GM19395 (cell line): ENCODE measurements at regions not wholly inside any gene's neighbourhood (a gene's known extent, or its start where the extent isn't known, plus 50 kb on each side); places are given as distances from the start of the nearest gene placed in this dataset.
"Not testable (repeated sequence)": the region's sequence is repeated elsewhere in the genome, so short reads cannot be mapped to it uniquely, and the experiment has no call there.

Source experiments
- ATAC-seq: cut with Tn5 transposase; IDR thresholded peaks from one replicate; pipeline ENCODE4 v1.9.1; 2021; ENCODE audit warnings: mild to moderate bottlenecking, moderate library complexity; ENCODE audit not compliant: unreplicated experiment

DNA sequence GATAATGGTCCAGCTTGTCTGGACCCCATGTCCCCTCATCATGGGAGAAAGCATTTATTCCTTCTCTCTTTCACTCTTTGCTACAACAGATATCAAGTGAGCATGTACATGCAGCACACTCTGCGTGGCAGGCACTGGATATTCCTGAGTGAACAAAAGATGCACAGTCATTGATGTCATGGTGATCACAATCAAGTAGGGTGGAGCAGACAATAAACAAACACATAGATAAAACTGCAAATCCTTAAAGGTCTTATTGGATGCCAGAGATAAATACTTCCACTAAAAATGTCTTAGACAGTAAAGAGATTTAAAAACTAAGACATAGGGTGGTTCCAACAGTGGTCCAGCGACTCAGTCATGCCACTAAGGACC is 178.0 kb downstream of the ZC3H11B start:
- ATAC-seq: no peak

DNA sequence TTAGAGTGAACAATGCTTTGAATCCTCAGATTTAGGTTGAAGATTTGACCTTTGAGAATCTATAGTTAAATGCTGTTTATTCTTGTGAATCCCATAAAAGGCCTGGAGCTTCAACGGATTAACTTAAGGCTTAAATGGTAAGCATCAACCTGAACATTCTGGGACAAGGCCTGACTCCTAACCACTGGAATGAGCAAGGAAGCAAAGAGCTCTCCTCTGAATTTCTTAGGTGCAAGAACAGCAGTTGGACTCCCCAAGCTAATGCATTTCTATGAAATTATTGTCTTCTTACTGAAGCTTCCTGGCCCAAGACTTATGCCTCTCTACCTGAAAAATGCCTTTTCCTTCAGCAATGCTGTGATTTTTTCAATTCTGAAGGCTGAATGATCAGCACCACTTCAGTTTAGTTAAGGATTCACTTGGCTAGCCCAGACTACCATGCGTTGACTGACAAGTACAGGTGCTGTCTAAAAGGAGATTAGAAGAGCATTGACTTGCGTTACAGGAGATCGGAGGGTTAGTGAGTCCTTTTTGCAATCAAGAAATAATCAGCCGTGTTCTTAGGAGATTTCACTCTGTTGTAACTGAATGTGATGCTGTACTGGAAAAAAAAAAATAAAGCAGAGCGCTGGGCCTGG is 178.5 kb downstream of the ZC3H11B start:
- ATAC-seq: no peak

DNA sequence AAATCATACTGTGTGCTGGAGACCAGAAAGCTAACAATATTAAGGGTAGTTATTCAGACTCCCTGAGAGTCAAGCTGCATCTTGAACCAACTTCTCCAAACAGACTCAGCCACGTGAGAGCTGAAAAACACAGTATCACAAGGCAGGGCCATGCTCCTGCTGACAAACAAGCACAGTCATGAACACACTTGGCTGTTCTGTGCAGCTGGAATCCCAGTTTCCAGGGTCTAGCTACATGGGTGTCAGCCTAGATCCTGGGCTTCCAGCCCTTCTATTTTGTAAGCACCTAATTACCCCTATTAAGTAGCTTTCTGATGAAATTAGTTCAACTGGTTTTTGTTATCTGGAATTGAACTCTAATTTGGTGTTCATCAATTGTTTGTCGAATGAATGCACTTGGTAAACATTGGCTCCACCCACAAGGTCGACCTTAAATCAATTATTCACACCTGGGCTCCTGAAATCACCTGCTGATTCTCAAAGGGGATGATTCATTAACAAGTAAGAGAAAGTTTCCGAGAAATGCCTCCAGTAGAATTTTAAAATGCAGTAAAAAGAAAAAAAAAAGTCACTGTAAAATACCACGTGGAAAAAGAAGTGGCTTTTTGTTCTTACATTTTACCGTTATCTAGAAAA is 179.3 kb downstream of the ZC3H11B start:
- no peak for ATAC-seq

DNA sequence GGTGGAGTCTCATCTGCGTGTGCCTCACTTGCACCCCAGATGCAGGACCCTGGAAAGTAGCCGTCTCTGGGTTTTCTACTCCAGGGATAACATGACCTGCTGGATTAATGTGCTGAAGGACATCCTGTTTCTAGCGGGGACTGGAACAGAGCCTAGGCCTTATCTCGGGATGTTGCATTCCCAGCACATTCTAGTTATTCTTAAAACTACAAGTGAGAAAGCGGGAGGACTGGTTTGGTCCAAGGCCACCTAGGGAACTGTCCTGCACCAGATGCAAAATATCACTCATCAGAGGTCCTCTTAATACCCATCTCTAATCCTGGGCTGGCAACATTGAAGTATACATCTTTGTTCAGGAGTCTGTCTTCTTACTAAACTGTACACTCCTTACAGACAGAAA is 179.9 kb downstream of the ZC3H11B start:
- ATAC-seq: no peak

DNA sequence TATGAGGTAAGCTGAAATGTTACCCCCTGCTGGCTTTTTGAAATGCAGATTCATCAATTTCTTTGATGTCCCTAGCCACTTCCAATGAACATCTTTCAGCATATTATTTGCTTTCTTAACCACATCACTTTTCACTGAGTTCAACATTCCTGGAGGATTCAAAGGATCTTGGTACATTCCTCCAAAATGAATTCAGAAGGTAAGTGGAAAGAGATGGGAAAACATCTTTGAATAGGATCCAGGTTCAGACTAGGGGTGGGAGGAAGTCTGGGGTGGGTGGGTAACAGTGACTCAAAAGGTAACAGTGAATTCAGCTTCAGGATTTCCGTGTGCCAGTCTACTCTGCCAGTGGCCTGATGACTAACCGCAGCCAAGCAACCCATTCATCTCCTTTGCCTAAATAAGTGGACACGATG is 180.7 kb downstream of the ZC3H11B start:
- no peak for ATAC-seq

DNA sequence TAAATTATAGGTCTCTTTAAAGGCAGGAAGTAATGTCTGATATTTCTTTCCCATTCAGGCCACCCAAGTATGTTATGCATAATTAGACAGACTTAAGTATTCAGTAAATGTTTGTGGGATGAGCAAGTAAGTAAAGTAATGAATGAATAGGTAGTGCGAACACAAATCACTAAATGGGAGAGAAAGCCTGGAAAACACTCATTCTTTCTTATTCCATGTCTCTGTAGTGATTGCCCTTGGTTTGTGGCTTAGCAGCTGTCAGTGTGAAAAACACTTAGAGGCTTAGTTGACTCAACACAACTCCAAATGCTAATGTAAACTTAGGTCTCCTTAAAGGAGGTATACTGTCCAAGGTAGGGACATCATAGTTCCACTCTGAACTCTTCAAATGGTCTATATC is 182.5 kb downstream of the ZC3H11B start:
- ATAC-seq: no peak

DNA sequence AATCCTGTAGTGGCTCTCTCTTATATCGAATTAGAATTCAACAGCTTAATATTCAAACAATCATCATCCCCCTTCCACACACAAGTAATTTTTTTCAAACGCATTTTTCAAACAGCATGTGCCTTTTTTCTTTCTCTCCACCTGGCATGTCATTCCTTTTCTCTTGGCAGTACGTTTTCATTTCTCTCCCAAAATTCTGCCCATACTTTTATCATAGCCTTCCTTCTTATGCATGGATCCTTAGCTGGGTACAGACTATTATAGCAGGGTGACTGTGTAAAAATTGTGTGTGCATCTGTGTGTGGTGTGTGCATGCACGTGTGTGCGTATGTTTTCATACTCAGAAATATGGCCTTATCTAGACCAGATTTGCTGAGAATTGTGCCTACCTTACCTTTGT is 184.3 kb downstream of the ZC3H11B start:
- no peak for ATAC-seq

DNA sequence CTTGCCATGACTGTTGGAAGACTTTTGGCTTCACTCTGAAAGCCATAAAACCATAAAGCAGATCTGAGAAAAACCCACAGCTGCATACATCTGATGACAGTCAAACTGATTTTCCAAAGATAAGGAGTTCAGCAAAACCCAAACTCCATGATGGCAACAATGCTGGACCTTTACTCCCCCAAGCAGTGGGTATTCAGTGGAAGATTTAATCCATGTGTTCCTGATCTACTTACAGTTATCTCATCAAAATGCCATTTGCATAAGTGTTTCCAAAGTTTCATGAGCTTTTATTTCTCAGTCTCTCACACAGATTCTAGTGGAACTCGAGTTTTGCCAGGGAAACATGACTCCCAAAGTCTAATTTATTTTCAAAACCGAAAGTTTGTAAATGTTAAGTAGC is 184.9 kb downstream of the ZC3H11B start:
- no peak for ATAC-seq

DNA sequence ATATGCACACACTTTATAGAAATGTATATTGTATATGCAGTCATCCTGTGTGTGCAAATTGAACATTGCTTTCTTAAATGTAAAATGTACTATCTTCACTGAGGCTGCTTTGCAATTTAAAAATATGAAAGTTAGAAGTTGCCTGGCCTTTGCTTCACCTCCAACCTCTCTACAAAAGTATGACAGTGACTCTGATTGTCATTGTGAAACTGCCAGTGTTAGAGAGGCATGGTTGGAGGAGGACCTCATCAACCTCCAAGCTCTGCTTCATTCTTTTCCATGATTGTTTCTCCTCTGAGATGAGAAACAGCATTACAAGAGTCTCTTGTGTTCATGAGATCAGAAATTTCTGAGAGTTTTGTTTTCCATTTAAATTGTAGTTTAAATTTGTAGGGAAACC is 185.5 kb downstream of the ZC3H11B start:
- ATAC-seq: peak; percentile 60

DNA sequence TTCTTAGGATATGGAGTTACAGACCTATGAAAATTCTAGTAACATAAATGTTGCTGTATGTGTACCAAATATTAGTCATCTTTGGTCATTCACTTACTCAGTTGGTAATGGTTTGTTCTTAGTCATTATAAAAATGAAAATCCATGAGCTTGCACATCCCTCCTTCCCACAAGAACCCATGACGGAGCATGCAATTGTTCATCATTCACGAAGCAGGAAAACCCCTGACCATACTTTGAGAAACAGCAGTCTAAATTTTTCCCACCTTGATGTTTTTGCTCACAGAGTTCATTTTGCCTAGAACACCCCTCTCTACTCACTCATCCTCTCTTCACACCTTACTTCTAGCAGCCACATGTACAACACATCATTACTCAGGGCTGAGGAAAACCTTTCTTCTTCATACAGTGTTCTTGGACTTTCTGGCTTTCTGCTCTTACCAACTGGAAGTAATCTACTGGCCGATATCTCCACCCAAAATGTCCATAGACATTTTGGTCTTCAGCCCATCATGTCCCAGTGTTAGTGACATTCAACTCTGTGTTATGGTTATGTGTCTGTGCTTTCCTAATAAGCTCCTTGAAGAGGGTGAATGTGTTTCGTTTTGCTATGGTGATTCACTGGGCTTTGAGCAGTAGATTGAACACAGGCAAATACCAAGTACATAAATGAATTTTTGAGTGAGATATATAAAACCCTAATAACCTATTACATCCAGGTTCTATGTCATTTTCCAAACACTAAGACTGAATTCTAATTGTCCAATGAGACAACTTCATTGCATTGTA is 189.9 kb downstream of the ZC3H11B start:
- ATAC-seq: peak; percentile 42

DNA sequence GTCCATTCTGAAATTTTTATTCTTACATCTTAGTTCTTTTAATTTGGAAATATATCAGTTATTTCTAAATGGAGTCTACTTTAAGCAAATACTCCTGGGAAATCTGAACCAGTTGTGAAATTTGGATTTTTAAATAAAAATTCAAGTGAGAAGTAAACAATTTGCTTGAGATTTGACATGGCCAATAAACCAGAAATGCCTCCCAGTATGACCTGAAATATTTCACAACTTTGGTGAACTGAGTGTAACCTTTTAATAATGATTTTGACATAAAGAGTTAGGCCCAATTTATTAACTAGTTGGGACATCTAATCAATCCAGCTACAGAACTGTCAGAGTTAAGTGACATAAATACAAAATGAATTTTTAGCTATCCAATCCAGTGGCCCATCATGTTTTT is 192.0 kb downstream of the ZC3H11B start:
- no peak for ATAC-seq

DNA sequence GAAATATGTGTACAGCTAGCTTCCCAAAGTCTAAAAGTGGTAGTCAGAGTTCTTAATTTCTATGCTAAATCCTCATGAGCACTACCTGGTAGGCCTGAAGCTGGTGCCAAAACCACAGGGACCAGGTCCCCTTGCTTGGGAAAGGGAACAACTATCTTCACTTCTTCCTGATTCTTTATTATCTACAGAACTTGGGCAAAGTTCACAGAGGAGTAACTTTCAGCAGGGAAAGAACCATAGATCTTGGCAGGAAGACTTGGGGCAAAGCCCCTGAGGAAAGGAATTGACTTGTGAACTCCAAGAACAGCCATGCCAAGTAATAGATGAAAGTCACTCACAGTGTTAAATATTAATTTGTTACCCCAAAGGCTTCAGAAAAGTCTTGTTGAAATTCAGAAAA is 193.0 kb downstream of the ZC3H11B start:
- no peak for ATAC-seq

DNA sequence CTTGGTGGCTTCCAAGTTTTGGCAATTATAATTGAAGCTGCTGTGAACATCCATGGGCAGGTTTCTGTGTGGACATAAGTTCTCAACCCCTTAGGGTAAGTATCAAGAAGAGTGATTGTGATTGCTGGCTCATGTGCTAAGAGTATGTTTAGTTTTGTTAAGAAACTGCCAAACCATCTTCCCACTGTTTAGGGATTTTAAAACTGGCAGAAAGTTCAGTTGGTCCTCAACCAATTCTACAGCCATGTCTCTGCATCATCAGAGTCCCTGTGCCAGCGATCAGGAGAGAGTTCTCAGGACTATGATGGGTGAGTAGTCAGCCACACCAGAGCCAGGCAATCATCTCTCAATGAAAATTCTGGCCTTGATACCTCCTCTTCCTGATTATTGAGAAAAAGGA is 193.8 kb downstream of the ZC3H11B start:
- no peak for ATAC-seq

DNA sequence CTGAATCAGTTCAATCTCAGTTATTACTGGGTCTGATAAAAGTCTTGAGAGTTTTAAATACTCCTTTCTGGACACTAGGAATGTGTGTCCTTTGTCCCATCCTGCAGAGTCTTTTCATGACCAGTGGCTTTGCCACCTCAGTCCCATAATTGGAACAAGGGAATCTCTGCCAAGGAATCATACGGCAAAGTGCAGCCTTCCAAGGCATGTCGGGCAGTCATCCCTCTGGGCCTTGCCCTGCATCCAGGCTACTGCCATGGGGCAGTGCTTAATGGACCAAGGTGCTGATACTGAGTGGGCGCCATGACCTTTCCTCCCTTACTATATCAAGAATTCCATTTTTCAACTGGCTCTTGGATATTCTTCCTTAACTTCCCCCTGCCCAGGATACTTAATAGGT is 195.3 kb downstream of the ZC3H11B start:
- no peak for ATAC-seq

DNA sequence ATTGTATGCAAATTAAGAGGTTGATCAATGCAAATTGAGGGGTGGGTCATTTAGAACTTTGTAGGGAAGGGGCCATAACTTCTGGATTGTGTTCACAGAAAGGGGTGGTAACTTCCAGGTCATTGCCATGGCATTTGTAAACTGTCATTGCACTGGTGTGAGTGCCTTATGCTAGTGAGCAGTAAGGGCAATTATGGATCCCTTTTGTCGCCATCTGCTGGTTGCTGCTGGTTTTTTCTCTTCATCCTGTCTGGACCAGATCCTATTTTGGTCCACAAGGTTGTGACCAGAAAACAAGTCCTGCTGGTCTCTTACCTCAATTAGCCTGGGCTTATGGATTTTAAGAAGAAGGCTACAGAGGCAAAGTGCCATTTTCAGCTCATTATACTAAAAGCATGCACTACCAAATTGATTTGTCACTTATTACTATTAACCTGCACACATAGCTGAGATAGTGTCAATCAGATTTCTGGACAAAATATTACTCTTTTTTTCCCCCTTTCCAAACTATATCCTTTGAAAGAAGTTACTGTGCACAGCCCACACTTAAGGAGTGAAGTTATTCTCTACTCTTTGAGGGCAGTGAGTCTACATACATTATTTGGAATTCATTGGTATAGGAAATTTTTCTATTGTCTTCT is 196.2 kb downstream of the ZC3H11B start:
- peak; percentile 92 for ATAC-seq

DNA sequence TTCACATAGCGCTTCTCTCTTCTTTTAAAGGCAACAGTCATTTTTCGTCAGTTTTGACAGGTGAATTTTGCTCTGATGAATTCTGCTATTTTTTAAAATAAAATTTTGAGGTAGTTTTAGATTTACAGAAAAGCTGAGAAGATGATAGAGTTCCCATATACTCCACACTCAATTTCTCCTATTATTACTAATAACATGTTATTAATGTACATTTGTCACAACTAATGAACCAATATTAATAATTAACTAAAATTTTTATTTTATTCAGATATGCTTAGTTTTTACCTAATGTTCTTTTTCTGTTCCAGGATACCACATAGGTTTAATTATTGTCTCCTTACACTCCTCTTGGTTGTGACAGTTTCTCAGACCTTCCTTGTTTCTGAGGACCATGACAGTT is 197.0 kb downstream of the ZC3H11B start:
- no peak for ATAC-seq

DNA sequence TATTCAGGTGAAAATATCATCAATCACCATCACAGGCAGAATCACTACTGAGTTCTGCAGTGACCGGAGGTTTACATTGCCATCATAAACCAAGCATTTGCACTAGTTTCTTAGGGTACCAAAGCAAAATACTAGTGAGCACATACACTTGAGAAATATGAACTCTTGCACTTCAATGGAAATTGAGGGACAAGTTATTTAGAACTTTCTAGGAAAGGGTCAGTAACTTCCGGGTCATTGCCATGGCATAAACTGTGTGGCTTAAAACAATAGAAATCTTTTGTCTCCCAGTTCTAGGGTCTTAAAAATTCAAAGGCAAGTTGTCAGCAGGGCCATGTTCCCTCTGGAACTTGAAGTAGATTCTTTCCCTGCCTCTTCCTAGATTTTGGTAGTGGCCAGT is 197.5 kb downstream of the ZC3H11B start:
- ATAC-seq: no peak

DNA sequence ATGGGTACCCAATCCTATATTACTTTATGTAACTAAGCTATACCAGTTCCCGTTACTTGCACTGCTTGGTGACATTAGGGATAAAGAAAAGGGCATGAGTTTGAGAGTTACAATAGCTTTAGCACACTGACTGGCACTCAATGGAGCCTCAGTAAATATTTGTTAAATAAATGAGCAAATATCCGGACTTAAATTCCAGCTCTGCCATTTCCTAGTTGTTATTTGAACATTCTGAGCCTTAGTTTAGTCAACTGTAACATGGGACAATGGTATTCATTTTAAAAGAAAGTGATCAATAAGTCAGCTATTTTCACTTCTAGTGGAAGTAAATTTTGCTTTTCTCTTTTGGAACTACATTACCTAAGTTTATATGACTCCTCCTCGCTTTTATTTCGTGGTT is 198.7 kb downstream of the ZC3H11B start:
- ATAC-seq: no peak

DNA sequence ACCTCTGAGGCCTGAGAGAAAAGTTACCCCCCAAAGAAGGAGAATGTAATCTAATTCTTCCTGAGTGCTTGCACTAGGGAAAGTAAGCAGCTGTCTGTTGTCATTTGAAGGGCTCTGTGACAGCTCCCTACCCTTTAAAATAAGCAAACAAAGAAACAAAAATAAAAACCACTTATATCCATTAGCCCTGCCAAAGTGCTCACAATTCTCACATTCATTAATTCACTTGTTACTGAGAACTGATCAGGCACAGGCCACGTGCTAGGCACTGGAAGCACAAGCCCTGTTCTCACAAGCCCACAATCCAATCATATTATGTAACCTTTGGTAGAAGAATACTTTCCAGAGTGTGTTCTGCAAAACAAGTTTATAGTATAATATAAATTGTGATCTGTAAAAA is 199.4 kb downstream of the ZC3H11B start:
- ATAC-seq: no peak

DNA sequence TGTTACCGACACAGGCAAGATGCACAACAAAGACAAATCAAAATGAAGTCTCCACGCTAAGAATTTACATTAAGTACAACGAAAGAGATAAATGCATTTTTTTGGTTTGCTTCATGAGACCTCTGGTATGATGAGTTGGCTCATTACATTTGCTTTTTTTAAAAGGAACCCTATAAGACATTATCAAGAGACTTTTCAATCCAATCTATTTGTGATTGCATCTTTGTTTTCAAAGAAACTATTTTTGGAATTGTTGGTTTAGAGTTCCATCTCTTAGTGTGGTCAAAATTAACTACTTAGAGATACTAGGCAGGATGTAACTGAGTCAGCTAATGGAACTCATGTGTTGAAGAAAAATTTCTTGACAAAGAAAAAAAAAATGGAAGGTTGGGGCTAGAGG is 200.1 kb downstream of the ZC3H11B start:
- no peak for ATAC-seq

DNA sequence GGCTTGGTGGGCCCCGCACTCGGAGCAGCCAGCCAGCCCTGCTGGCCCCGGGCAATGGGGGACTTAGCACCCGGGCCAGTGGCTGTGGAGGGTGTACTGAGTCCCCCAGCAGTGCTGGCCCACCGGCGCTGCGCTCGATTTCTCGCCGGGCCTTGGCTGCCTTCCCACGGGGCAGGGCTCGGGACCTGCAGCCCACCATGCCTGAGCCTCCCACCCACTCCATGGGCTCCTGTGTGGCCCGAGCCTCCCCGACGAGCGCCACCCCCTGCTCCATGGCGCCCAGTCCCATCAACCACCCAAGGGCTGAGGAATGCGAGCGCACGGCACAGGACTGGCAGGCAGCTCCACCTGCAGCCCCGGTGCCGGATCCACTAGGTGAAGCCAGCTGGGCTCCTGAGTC is 202.2 kb downstream of the ZC3H11B start:
- not testable (repeated sequence) for ATAC-seq
